Anterior cingulate cortex (tissue), 58 donors: ENCODE measurements at regions not wholly inside any gene's neighbourhood (a gene's known extent, or its start where the extent isn't known, plus 50 kb on each side); places are given as distances from the start of the nearest gene placed in this dataset.
"Not testable (repeated sequence)": the region's sequence is repeated elsewhere in the genome, so short reads cannot be mapped to it uniquely, and the experiment has no call there.

Experiments
- DNase-seq, 58 donors: peaks; one replicate each; lab custom pipeline; 2025; lab: John Stamatoyannopoulos, UW

GRCh38 chr1:188729039-188729438 lies 1748.6 kb downstream of the BRINP3 start:
- DNase-seq: no peak

- no peak for DNase-seq
Observed at GRCh38 chr1:188735567-188735966, 1742.1 kb downstream of the BRINP3 start.

- DNase-seq: not testable (repeated sequence)
Observed at GRCh38 chr1:188749275-188749674, 1728.4 kb downstream of the BRINP3 start.

- not testable (repeated sequence) for DNase-seq
Observed at GRCh38 chr1:188752027-188752426, 1725.6 kb downstream of the BRINP3 start.

GRCh38 chr1:188757747-188758146 lies 1719.9 kb downstream of the BRINP3 start:
- DNase-seq: not testable (repeated sequence)

- DNase-seq: no peak
Observed at GRCh38 chr1:188761226-188761625, 1716.4 kb downstream of the BRINP3 start.

GRCh38 chr1:188762166-188762743 lies 1715.4 kb downstream of the BRINP3 start:
- DNase-seq: no peak

GRCh38 chr1:188763541-188763940 lies 1714.1 kb downstream of the BRINP3 start:
- DNase-seq: no peak

- no peak for DNase-seq
Observed at GRCh38 chr1:188769181-188769580, 1708.5 kb downstream of the BRINP3 start.

GRCh38 chr1:188769936-188770335 lies 1707.7 kb downstream of the BRINP3 start:
- no peak for DNase-seq

GRCh38 chr1:188778578-188778977 lies 1699.1 kb downstream of the BRINP3 start:
- DNase-seq: no peak

GRCh38 chr1:188782220-188782841 lies 1695.3 kb downstream of the BRINP3 start:
- no peak for DNase-seq

GRCh38 chr1:188794969-188795368 lies 1682.7 kb downstream of the BRINP3 start:
- no peak for DNase-seq

GRCh38 chr1:188812153-188812552 lies 1665.5 kb downstream of the BRINP3 start:
- DNase-seq: not testable (repeated sequence)

- not testable (repeated sequence) for DNase-seq
Observed at GRCh38 chr1:188812836-188813573, 1664.7 kb downstream of the BRINP3 start.

GRCh38 chr1:188817814-188818213 lies 1659.8 kb downstream of the BRINP3 start:
- no peak for DNase-seq

GRCh38 chr1:188822248-188822647 lies 1655.4 kb downstream of the BRINP3 start:
- no peak for DNase-seq

- DNase-seq: no peak
Observed at GRCh38 chr1:188825471-188825870, 1652.2 kb downstream of the BRINP3 start.

GRCh38 chr1:188826800-188827199 lies 1650.9 kb downstream of the BRINP3 start:
- DNase-seq: no peak

GRCh38 chr1:188827400-188827799 lies 1650.3 kb downstream of the BRINP3 start:
- DNase-seq: no peak

- not testable (repeated sequence) for DNase-seq
Observed at GRCh38 chr1:188841111-188841696, 1636.5 kb downstream of the BRINP3 start.
